ENCODE measurements at regions not wholly inside any gene's neighbourhood (a gene's known extent, or its start where the extent isn't known, plus 50 kb on each side); places are given as distances from the start of the nearest gene placed in this dataset.
"Not testable (repeated sequence)": the region's sequence is repeated elsewhere in the genome, so short reads cannot be mapped to it uniquely, and the experiment has no call there.

- H3K9me3 Mint-ChIP-seq, DNase-seq, H3K4me3 Mint-ChIP-seq, H3K36me3 Mint-ChIP-seq, H3K27me3 Mint-ChIP-seq, H3K27ac Mint-ChIP-seq, H3K4me1 Mint-ChIP-seq: not testable (repeated sequence)
Measured at GRCh38 chr18:66866427-66866940, 262.6 kb upstream of the CDH19 start.

- H3K36me3 Mint-ChIP-seq: no peaks in the 10 kb centered on the region
- no peak overlapping the region for H3K4me3 Mint-ChIP-seq
- H3K27ac Mint-ChIP-seq: no peak overlapping the region
- H3K27me3 Mint-ChIP-seq: no peaks in the 10 kb centered on the region
- no peak for DNase-seq
- H3K9me3 Mint-ChIP-seq: no peaks in the 10 kb centered on the region
- H3K4me1 Mint-ChIP-seq: no peaks in the 10 kb centered on the region
Measured at GRCh38 chr18:66838340-66838987, 234.6 kb upstream of the CDH19 start.

- no peak for DNase-seq
- no peak overlapping the region for H3K27ac Mint-ChIP-seq
- H3K36me3 Mint-ChIP-seq: no peaks in the 10 kb centered on the region
- peaks cover 3% of the 10 kb centered on the region for H3K9me3 Mint-ChIP-seq
- no peak overlapping the region for H3K4me3 Mint-ChIP-seq
- no peaks in the 10 kb centered on the region for H3K27me3 Mint-ChIP-seq
- no peaks in the 10 kb centered on the region for H3K4me1 Mint-ChIP-seq
Measured at GRCh38 chr18:66833646-66834045, 229.8 kb upstream of the CDH19 start.

GRCh38 chr18:66826211-66826610 is 222.3 kb upstream of the CDH19 start:
- H3K4me3 Mint-ChIP-seq: no peak overlapping the region
- H3K27me3 Mint-ChIP-seq: no peaks in the 10 kb centered on the region
- no peak for DNase-seq
- peaks cover 3% of the 10 kb centered on the region for H3K9me3 Mint-ChIP-seq
- no peaks in the 10 kb centered on the region for H3K4me1 Mint-ChIP-seq
- no peak overlapping the region for H3K27ac Mint-ChIP-seq
- no peaks in the 10 kb centered on the region for H3K36me3 Mint-ChIP-seq

- H3K27ac Mint-ChIP-seq: no peak overlapping the region
- no peak overlapping the region for H3K4me3 Mint-ChIP-seq
- peaks cover 3% of the 10 kb centered on the region for H3K9me3 Mint-ChIP-seq
- H3K27me3 Mint-ChIP-seq: no peaks in the 10 kb centered on the region
- DNase-seq: no peak
- no peaks in the 10 kb centered on the region for H3K4me1 Mint-ChIP-seq
- H3K36me3 Mint-ChIP-seq: no peaks in the 10 kb centered on the region
Measured at GRCh38 chr18:66825347-66825746, 221.5 kb upstream of the CDH19 start.

- Mint-ChIP-seq H3K27me3 (no peaks in the 10 kb centered on the region), H3K4me3 (no peak overlapping the region), H3K9me3 (no peaks in the 10 kb centered on the region), H3K36me3 (no peaks in the 10 kb centered on the region), H3K4me1 (no peaks in the 10 kb centered on the region), H3K27ac (no peak overlapping the region)
- no peak for DNase-seq
Measured at GRCh38 chr18:66819235-66819634, 215.3 kb upstream of the CDH19 start.

- H3K27ac Mint-ChIP-seq: no peak overlapping the region
- no peaks in the 10 kb centered on the region for H3K27me3 Mint-ChIP-seq
- no peak for DNase-seq
- no peaks in the 10 kb centered on the region for H3K36me3 Mint-ChIP-seq
- no peaks in the 10 kb centered on the region for H3K4me1 Mint-ChIP-seq
- no peak overlapping the region for H3K4me3 Mint-ChIP-seq
- H3K9me3 Mint-ChIP-seq: no peaks in the 10 kb centered on the region
Measured at GRCh38 chr18:66813138-66813537, 209.2 kb upstream of the CDH19 start.

- Mint-ChIP-seq H3K4me3 (no peak overlapping the region), H3K36me3 (no peaks in the 10 kb centered on the region), H3K9me3 (no peaks in the 10 kb centered on the region), H3K27me3 (no peaks in the 10 kb centered on the region), H3K4me1 (no peaks in the 10 kb centered on the region), H3K27ac (no peak overlapping the region)
- no peak for DNase-seq
Measured at GRCh38 chr18:66795051-66795450, 191.2 kb upstream of the CDH19 start.

- H3K4me1 Mint-ChIP-seq: no peaks in the 10 kb centered on the region
- H3K9me3 Mint-ChIP-seq: no peaks in the 10 kb centered on the region
- no peak for DNase-seq
- H3K36me3 Mint-ChIP-seq: no peaks in the 10 kb centered on the region
- H3K27ac Mint-ChIP-seq: no peak overlapping the region
- no peak overlapping the region for H3K4me3 Mint-ChIP-seq
- H3K27me3 Mint-ChIP-seq: no peaks in the 10 kb centered on the region
Measured at GRCh38 chr18:66792466-66792865, 188.6 kb upstream of the CDH19 start.

- DNase-seq: no peak
- Mint-ChIP-seq H3K27ac (no peak overlapping the region), H3K27me3 (no peaks in the 10 kb centered on the region), H3K4me1 (no peaks in the 10 kb centered on the region), H3K9me3 (no peaks in the 10 kb centered on the region), H3K4me3 (no peak overlapping the region), H3K36me3 (no peaks in the 10 kb centered on the region)
Measured at GRCh38 chr18:66780609-66781008, 176.7 kb upstream of the CDH19 start.

- Mint-ChIP-seq H3K9me3 (no peaks in the 10 kb centered on the region), H3K27ac (no peak overlapping the region), H3K4me1 (no peaks in the 10 kb centered on the region), H3K27me3 (no peaks in the 10 kb centered on the region), H3K36me3 (no peaks in the 10 kb centered on the region), H3K4me3 (no peak overlapping the region)
- DNase-seq: no peak
Measured at GRCh38 chr18:66778048-66778447, 174.2 kb upstream of the CDH19 start.

GRCh38 chr18:66769375-66769774 is 165.5 kb upstream of the CDH19 start:
- no peaks in the 10 kb centered on the region for H3K4me1 Mint-ChIP-seq
- no peaks in the 10 kb centered on the region for H3K36me3 Mint-ChIP-seq
- H3K27ac Mint-ChIP-seq: no peak overlapping the region
- H3K4me3 Mint-ChIP-seq: no peak overlapping the region
- no peaks in the 10 kb centered on the region for H3K9me3 Mint-ChIP-seq
- DNase-seq: no peak
- H3K27me3 Mint-ChIP-seq: no peaks in the 10 kb centered on the region

- H3K9me3 Mint-ChIP-seq: no peaks in the 10 kb centered on the region
- DNase-seq: no peak
- H3K27ac Mint-ChIP-seq: no peak overlapping the region
- no peak overlapping the region for H3K4me3 Mint-ChIP-seq
- no peaks in the 10 kb centered on the region for H3K4me1 Mint-ChIP-seq
- no peaks in the 10 kb centered on the region for H3K36me3 Mint-ChIP-seq
- no peaks in the 10 kb centered on the region for H3K27me3 Mint-ChIP-seq
Measured at GRCh38 chr18:66764230-66764629, 160.3 kb upstream of the CDH19 start.

- Mint-ChIP-seq H3K4me1 (no peaks in the 10 kb centered on the region), H3K36me3 (no peaks in the 10 kb centered on the region), H3K27ac (no peak overlapping the region), H3K4me3 (no peak overlapping the region), H3K27me3 (no peaks in the 10 kb centered on the region), H3K9me3 (no peaks in the 10 kb centered on the region)
- DNase-seq: no peak
Measured at GRCh38 chr18:66761166-66761565, 157.3 kb upstream of the CDH19 start.

GRCh38 chr18:66760559-66760958 is 156.7 kb upstream of the CDH19 start:
- Mint-ChIP-seq H3K4me1 (no peaks in the 10 kb centered on the region), H3K9me3 (no peaks in the 10 kb centered on the region), H3K27ac (no peak overlapping the region), H3K36me3 (no peaks in the 10 kb centered on the region), H3K27me3 (no peaks in the 10 kb centered on the region), H3K4me3 (no peak overlapping the region)
- DNase-seq: no peak

- Mint-ChIP-seq H3K9me3 (no peaks in the 10 kb centered on the region), H3K27me3 (no peaks in the 10 kb centered on the region), H3K36me3 (no peaks in the 10 kb centered on the region), H3K4me1 (no peaks in the 10 kb centered on the region), H3K4me3 (no peak overlapping the region), H3K27ac (no peak overlapping the region)
- no peak for DNase-seq
Measured at GRCh38 chr18:66759050-66759828, 155.3 kb upstream of the CDH19 start.
